ENCODE measurements at regions not wholly inside any gene's neighbourhood (a gene's known extent, or its start where the extent isn't known, plus 50 kb on each side); places are given as distances from the start of the nearest gene placed in this dataset.
"Not testable (repeated sequence)": the region's sequence is repeated elsewhere in the genome, so short reads cannot be mapped to it uniquely, and the experiment has no call there.

DNA sequence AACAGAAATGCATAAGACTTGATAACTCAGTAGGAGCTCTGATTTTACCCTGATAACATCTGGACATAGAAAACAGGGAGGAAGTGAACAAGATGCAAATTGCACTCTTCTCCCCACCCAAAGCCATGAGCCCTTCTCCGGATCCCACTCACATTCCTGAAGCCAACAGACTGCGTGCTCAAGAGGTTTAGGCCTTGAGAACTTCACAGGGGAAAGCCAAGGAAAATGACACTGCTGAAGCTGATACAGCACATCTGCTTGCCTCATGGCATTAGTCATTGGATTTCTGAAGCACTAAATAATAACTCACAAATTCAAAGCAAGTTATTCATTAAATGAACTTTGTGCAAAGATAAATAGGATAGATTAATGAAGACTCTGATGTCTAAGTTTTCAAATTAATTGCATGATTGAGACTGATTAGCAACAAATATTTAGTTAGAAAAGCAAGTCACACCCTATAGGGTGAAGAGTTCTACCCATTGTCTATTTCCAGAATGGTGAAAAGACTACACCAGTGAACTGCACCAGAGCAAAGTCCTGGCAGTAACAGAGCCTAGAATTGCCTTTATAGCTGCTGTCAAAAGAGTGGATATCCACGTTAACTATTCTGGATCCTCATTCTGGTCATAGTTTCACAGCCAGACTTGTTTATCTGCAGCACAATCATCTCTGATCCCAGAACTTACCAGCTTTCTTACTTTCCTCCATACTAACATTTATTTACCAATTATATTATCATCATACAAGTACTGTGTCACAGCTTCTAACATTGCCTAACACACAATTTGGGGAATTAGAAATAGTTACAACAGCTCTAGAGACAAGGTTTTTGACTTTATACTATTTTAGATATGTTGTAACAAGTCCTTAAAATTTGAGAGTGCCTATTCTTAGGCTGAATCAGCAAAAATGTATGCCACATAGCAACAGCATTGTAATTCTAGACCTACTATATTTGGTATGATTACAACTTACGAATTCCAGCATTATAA lies 432.1 kb upstream of the RGMB start:
- Histone ChIP-seq H3K27me3 (no peaks in the 10 kb centered on the region), H3K4me1 (no peaks in the 10 kb centered on the region), H3K9me3 (no peaks in the 10 kb centered on the region), H3K36me3 (no peaks in the 10 kb centered on the region), H3K4me3 (no peak overlapping the region), H3K27ac (no peak overlapping the region)
- TF ChIP-seq POLR2A (IDR thresholded peaks at IDR 0.05) (no peak), POLR2AphosphoS5 (IDR thresholded peaks at IDR 0.05) (no peak)
- TF ChIP-seq, protein P1, sequence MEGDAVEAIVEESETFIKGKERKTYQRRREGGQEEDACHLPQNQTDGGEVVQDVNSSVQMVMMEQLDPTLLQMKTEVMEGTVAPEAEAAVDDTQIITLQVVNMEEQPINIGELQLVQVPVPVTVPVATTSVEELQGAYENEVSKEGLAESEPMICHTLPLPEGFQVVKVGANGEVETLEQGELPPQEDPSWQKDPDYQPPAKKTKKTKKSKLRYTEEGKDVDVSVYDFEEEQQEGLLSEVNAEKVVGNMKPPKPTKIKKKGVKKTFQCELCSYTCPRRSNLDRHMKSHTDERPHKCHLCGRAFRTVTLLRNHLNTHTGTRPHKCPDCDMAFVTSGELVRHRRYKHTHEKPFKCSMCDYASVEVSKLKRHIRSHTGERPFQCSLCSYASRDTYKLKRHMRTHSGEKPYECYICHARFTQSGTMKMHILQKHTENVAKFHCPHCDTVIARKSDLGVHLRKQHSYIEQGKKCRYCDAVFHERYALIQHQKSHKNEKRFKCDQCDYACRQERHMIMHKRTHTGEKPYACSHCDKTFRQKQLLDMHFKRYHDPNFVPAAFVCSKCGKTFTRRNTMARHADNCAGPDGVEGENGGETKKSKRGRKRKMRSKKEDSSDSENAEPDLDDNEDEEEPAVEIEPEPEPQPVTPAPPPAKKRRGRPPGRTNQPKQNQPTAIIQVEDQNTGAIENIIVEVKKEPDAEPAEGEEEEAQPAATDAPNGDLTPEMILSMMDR (IDR thresholded peaks at IDR 0.05), result no peak
- intact Hi-C loops (cut with DNase I; ENCODE audit: low total_unique reads), result no loop called here
- no peak for DNase-seq (ENCODE audit: low spot score in 2 of 2)

DNA sequence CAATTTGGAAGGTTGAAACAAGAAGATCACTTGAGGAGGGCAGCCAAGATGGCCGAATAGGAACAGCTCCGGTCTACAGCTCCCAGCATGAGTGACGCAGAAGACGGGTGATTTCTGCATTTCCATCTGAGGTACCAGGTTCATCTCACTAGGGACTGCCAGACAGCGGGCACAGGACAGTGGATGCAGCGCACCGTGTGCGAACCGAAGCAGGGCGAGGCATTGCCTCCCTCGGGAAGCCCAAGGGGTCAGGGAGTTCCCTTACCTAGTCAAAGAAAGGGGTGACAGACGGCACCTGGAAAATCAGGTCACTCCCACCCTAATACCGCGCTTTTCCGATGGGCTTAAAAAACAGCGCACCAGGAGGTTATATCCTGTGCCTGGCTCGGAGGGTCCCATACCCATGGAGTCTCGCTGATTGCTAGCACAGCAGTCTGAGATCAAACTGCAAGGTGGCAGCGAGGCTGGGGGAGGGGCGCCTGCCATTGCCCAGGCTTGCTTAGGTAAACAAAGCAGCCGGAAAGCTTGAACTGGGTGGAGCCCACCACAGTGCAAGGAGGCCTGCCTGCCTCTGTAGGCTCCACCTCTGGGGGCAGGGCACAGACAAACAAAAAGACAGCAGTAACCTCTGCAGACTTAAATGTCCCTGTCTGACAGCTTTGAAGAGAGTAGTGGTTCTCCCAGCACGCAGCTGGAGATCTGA lies 430.4 kb upstream of the RGMB start:
- intact Hi-C loops (cut with DNase I; ENCODE audit: low total_unique reads); H3K36me3 ChIP-seq; H3K9me3 ChIP-seq; H3K4me1 ChIP-seq; H3K4me3 ChIP-seq; H3K27ac ChIP-seq; H3K27me3 ChIP-seq; DNase-seq (ENCODE audit: low spot score in 2 of 2): not testable (repeated sequence)

DNA sequence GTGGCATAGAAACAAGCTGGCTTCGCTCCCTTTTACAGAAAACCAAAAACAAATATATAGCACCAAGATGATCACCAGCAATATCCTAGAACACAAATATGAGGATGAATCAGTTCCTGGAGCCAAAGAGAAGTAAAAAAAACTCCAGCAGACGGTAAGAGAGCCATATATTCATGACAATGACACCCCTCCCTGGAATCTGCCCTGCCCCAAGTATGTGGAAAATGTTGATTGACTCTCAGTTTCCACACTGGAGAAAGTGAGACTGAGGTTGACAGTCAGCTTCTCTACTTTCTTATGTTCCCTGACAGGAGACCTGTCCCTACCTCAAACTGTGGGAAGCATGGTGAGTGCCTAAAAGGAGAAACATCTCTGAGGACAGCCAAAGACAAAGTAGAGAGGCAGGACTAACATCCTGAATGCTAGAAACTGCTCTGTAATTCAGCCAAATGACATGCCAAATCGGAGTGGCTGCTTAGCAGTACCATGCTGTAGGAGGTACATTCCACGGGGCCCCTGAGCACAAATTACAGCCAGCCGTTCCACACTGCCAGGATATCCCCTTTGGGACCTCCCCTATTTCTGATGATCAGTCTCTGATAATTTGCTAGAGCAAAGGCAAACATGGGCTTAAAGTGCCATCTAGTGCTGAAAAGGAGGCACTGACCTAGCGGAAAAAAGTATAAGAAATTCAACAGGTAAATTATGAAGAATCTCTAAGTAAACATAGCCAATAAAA lies 424.0 kb upstream of the RGMB start:
- H3K4me1 ChIP-seq, result no peaks in the 10 kb centered on the region
- H3K27ac ChIP-seq, result no peak overlapping the region
- intact Hi-C loops (cut with DNase I; ENCODE audit: low total_unique reads), result no loop called here
- TF ChIP-seq POLR2AphosphoS5 (IDR thresholded peaks at IDR 0.05) (no peak), POLR2A (IDR thresholded peaks at IDR 0.05) (no peak)
- TF ChIP-seq, protein P1 (IDR thresholded peaks at IDR 0.05), result no peak
- no peaks in the 10 kb centered on the region for H3K36me3 ChIP-seq
- no peak for DNase-seq (ENCODE audit: low spot score in 2 of 2)
- peaks cover 7 to 15% of the 10 kb centered on the region in 2 donors for H3K9me3 ChIP-seq
- H3K27me3 ChIP-seq, result no peaks in the 10 kb centered on the region
- no peak overlapping the region for H3K4me3 ChIP-seq

DNA sequence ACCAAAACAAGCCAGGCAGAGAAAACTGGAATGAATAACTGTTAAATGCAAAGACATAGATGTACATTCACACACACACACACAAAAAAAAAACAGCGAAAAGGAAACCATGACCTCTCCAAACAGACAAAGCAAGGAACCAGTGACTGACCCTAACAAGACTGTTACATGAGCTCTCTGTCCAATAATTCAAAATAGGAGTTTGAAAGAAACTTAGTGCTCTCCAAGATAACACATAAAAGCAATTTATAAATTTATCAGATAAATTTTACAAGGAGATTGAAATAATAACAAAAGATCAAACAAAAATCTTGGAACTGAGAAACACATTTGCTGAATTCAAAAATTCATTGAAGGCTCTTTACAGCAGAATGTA lies 423.5 kb upstream of the RGMB start:
- Histone ChIP-seq H3K9me3 (peaks cover 7 to 15% of the 10 kb centered on the region in 2 donors), H3K27ac (no peak overlapping the region), H3K4me1 (no peaks in the 10 kb centered on the region), H3K4me3 (no peak overlapping the region), H3K27me3 (no peaks in the 10 kb centered on the region), H3K36me3 (no peaks in the 10 kb centered on the region)
- intact Hi-C loops (cut with DNase I; ENCODE audit: low total_unique reads), result no loop called here
- no peak for DNase-seq (ENCODE audit: low spot score in 2 of 2)
- TF ChIP-seq, protein P1 (IDR thresholded peaks at IDR 0.05), result no peak
- TF ChIP-seq POLR2AphosphoS5 (IDR thresholded peaks at IDR 0.05) (no peak), POLR2A (IDR thresholded peaks at IDR 0.05) (no peak)

DNA sequence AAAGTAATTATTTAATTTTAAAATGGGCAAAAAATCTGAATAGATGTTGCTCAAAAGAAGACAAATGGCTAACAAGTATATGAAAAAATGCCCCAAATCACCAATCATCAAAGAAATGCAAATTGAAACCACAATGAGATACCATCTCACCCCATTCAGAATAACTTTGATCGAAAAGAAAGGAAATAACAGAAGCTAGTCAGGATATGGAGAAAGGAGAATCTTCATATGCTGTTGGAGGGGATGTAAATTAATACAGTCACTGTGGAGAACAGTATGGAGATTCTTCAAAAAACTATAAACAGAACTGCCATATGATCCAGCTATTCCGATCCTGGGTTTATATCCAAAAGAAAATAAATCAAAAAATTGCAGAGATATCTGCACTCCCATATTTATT lies 418.5 kb upstream of the RGMB start:
- no peak overlapping the region for H3K27ac ChIP-seq
- DNase-seq (ENCODE audit: low spot score in 2 of 2), result no peak
- intact Hi-C loops (cut with DNase I; ENCODE audit: low total_unique reads), result no loop called here
- H3K4me1 ChIP-seq, result no peaks in the 10 kb centered on the region
- no peaks in the 10 kb centered on the region for H3K36me3 ChIP-seq
- no peak for TF ChIP-seq POLR2AphosphoS5 (IDR thresholded peaks at IDR 0.05)
- TF ChIP-seq, protein P1 (IDR thresholded peaks at IDR 0.05), result no peak
- TF ChIP-seq POLR2A (IDR thresholded peaks at IDR 0.05), result no peak
- H3K9me3 ChIP-seq, result peaks cover 0 to 18% of the 10 kb centered on the region in 2 donors
- no peaks in the 10 kb centered on the region for H3K27me3 ChIP-seq
- no peak overlapping the region for H3K4me3 ChIP-seq
